HG03439 (cell line): ENCODE measurements at regions not wholly inside any gene's neighbourhood (a gene's known extent, or its start where the extent isn't known, plus 50 kb on each side); places are given as distances from the start of the nearest gene placed in this dataset.

Source experiments
- ATAC-seq: cut with Tn5 transposase; IDR thresholded peaks from one replicate; pipeline ENCODE4 v1.9.1; 2021; ENCODE audit warnings: mild to moderate bottlenecking, moderate library complexity; ENCODE audit not compliant: unreplicated experiment

- ATAC-seq: no peak
These were observed 299.4 kb downstream of the PTEN start for GRCh38 chr10:88162852-88163251.

GRCh38 chr10:88163572-88163971, 300.1 kb downstream of the PTEN start:
- ATAC-seq: no peak

- ATAC-seq: no peak
These were observed 301.0 kb downstream of the PTEN start for GRCh38 chr10:88164471-88164870.

GRCh38 chr10:88165849-88166271, 302.4 kb downstream of the PTEN start:
- ATAC-seq: no peak

GRCh38 chr10:88168171-88169036, 305.0 kb downstream of the PTEN start:
- ATAC-seq: no peak

GRCh38 chr10:88169037-88169319, 305.6 kb downstream of the PTEN start:
- ATAC-seq: no peak

GRCh38 chr10:88170628-88171027, 307.2 kb downstream of the PTEN start:
- ATAC-seq: no peak

- no peak for ATAC-seq
These were observed 308.7 kb downstream of the PTEN start for GRCh38 chr10:88172159-88172558.

GRCh38 chr10:88174391-88174790, 311.0 kb downstream of the PTEN start:
- no peak for ATAC-seq

GRCh38 chr10:88178758-88179157, 315.3 kb downstream of the PTEN start:
- no peak for ATAC-seq

- ATAC-seq: no peak
These were observed 316.4 kb downstream of the PTEN start for GRCh38 chr10:88179831-88180230.

GRCh38 chr10:88181902-88182600, 318.6 kb downstream of the PTEN start:
- no peak for ATAC-seq

- ATAC-seq: no peak
These were observed 319.1 kb downstream of the PTEN start for GRCh38 chr10:88182601-88182930.

- no peak for ATAC-seq
These were observed 321.3 kb downstream of the PTEN start for GRCh38 chr10:88184543-88185297.

- ATAC-seq: no peak
These were observed 322.4 kb downstream of the PTEN start for GRCh38 chr10:88185830-88186229.

- ATAC-seq: no peak
These were observed 322.9 kb downstream of the PTEN start for GRCh38 chr10:88186335-88186734.

GRCh38 chr10:88187472-88187871, 324.0 kb downstream of the PTEN start:
- ATAC-seq: no peak

GRCh38 chr10:88190123-88190522, 326.7 kb downstream of the PTEN start:
- ATAC-seq: no peak

GRCh38 chr10:88190540-88191235, 327.3 kb downstream of the PTEN start:
- ATAC-seq: no peak

- ATAC-seq: no peak
These were observed 329.6 kb downstream of the PTEN start for GRCh38 chr10:88193018-88193417.
